Choroid plexus epithelial cell (primary cell): ENCODE measurements at regions not wholly inside any gene's neighbourhood (a gene's known extent, or its start where the extent isn't known, plus 50 kb on each side); places are given as distances from the start of the nearest gene placed in this dataset.

Experiments used
- DNase-seq: peaks from one replicate; pipeline ENCODE4 v3.0.0-alpha.2; 2010; ENCODE audit warnings: low read depth
- H3K4me3 ChIP-seq: 2 replicates; pipeline ENCODE4 v1.5.1; 2011; ENCODE audit warnings: low read depth, mild to moderate bottlenecking, control low read depth, low read length, moderate library complexity
- TF ChIP-seq, protein P1 (sequence below): conservative IDR thresholded peaks from 2 replicates; pipeline ENCODE4 v1.5.1; 2011; ENCODE audit warnings: low read depth, mild to moderate bottlenecking, control low read depth, inconsistent platforms, low read length, moderate library complexity

DNA sequence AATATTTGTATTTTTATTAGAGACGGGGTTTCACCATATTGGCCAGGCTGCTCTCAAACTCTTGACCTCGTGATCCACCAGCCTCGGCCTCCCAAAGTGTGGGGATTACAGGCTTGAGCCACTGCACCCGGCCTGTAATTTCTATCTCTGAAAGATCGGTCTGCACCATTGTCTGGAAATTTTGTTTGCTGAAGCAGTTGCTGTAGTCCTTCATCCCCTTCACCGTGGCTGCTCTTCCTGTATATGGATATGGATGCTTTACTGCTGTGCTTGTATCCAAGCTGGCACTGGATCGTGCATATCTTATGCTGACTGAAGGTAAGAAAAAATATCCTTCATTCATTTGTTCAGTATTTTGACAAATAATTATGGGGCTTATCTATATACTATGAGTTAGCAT is 338.4 kb upstream of the GNPDA2 start:
- H3K4me3 ChIP-seq = no peak overlapping the region
- DNase-seq = no peak
- TF ChIP-seq, protein P1, sequence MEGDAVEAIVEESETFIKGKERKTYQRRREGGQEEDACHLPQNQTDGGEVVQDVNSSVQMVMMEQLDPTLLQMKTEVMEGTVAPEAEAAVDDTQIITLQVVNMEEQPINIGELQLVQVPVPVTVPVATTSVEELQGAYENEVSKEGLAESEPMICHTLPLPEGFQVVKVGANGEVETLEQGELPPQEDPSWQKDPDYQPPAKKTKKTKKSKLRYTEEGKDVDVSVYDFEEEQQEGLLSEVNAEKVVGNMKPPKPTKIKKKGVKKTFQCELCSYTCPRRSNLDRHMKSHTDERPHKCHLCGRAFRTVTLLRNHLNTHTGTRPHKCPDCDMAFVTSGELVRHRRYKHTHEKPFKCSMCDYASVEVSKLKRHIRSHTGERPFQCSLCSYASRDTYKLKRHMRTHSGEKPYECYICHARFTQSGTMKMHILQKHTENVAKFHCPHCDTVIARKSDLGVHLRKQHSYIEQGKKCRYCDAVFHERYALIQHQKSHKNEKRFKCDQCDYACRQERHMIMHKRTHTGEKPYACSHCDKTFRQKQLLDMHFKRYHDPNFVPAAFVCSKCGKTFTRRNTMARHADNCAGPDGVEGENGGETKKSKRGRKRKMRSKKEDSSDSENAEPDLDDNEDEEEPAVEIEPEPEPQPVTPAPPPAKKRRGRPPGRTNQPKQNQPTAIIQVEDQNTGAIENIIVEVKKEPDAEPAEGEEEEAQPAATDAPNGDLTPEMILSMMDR = no peak

DNA sequence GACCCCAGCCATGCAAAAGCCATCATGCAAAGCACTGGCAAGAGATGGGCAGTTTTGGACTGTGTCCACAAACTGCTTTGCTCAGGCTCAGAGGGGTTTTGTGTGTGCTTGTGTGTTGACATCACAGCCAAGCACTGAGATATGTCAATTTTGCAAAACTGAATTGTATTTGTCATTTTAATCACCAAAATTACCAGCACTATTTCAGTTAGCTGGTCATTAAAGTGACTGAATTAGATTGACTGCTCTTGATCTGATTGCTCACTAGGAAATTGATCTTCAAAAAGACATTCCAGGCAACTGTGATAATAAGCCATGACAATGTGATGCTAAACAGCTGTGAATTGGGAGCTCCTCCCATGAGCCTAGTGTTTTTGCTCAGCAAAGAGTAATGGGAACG is 337.3 kb upstream of the GNPDA2 start:
- H3K4me3 ChIP-seq = no peak overlapping the region
- TF ChIP-seq, protein P1 = no peak
- DNase-seq = no peak

GRCh38 chr4:45062935-45063545 is 336.7 kb upstream of the GNPDA2 start:
- TF ChIP-seq, protein P1 = no peak
- no peak for DNase-seq
- H3K4me3 ChIP-seq = no peak overlapping the region

DNA sequence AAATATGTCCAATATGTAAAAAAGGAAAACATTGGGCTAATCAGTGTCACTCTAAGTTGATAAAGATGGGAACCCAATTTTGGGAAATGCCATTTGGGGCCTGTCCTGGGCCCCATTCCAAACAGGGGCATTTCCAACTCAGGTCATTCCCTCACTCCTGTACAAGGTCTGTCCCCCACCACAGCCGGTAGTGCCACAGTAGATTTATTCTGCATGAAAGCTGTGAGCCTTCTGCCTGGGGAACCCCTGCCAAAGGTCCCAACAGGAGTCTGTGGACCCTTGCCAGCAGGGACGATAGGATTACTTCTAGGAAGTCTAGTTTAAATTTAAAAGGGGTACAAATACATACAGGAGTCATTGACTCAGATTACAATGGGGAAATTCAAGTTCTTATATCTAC is 317.6 kb upstream of the GNPDA2 start:
- TF ChIP-seq, protein P1 = no peak
- H3K4me3 ChIP-seq = no peak overlapping the region
- no peak for DNase-seq

DNA sequence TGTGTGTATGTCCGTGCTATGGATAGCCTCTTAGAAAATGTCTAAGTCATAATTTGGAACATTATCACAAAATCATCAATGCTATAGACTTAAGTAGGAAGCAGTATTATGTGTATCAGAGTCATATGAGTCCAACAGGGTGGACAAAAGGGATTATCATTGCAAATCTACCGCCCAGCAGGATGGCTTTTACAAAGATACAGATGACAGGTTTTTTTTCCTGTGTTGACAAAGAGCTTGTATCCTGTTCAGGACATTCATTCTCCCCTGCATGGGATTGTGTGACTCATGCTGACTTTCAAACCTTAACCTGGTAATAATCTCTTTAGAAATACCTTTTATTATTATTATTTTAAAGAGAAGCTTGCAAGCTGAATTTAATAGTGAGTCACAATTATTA is 310.3 kb upstream of the GNPDA2 start:
- DNase-seq = peak; percentile 9
- H3K4me3 ChIP-seq = no peak overlapping the region
- TF ChIP-seq, protein P1 = no peak

GRCh38 chr4:45033676-45034419 is 307.5 kb upstream of the GNPDA2 start:
- DNase-seq = no peak
- TF ChIP-seq, protein P1 = no peak
- no peak overlapping the region for H3K4me3 ChIP-seq

DNA sequence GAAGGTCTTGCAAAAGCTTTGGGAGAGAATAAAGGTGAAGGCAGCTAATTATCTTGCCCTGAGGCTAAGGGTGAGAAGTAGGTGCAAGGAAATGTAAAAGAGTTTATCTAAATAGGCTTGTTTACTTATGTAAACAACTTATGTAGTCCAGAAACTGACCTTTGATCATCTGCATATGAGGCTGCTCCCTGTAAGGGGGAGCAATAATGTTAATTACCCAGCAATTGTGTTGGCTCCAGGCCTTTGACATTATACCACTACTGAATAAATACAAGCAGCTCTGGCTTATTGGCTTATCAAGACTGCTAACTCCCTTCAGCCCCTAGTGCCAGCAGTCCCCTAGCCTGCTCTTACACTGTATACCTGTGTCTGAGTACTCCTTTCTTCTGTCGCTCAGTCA is 303.7 kb upstream of the GNPDA2 start:
- TF ChIP-seq, protein P1 = no peak
- no peak overlapping the region for H3K4me3 ChIP-seq
- no peak for DNase-seq
